Endodermal cell (in vitro differentiated cells): ENCODE measurements at regions not wholly inside any gene's neighbourhood (a gene's known extent, or its start where the extent isn't known, plus 50 kb on each side); places are given as distances from the start of the nearest gene placed in this dataset.

Experiments
- DNase-seq: peaks from one replicate; pipeline ENCODE4 v3.0.0-alpha.2; 2017
- H3K27ac ChIP-seq: 2 replicates; pipeline ENCODE4 v1.5.1; 2013; ENCODE audit warnings: mild to moderate bottlenecking, low read depth, low read length, moderate library complexity
- H3K27me3 ChIP-seq: 2 replicates; pipeline ENCODE4 v1.6.1; 2013; ENCODE audit warnings: mild to moderate bottlenecking, low read length, moderate library complexity; ENCODE audit not compliant: insufficient read depth, control insufficient read depth, poor library complexity, severe bottlenecking
- H3K36me3 ChIP-seq: 2 replicates; pipeline ENCODE4 v1.7.0; 2013; ENCODE audit warnings: mild to moderate bottlenecking, low read length, moderate library complexity; ENCODE audit not compliant: control insufficient read depth, insufficient read depth
- H3K4me1 ChIP-seq: one replicate; pipeline ENCODE4 v1.7.0; 2013; ENCODE audit warnings: low read length; ENCODE audit not compliant: control insufficient read depth, insufficient read depth
- H3K4me3 ChIP-seq: 2 replicates; pipeline ENCODE4 v1.5.1; 2013; ENCODE audit warnings: mild to moderate bottlenecking, low read length, moderate library complexity
- H3K9ac ChIP-seq: 2 replicates; pipeline ENCODE4 v1.6.1; 2013; ENCODE audit warnings: mild to moderate bottlenecking, low read length, moderate library complexity; ENCODE audit not compliant: poor library complexity, severe bottlenecking; ENCODE audit errors: extremely low read depth
- H3K9me3 ChIP-seq: 2 replicates; pipeline ENCODE4 v1.6.1; 2013; ENCODE audit warnings: mild to moderate bottlenecking, low read length, moderate library complexity; ENCODE audit not compliant: control insufficient read depth
- H3K27ac Mint-ChIP-seq: 2 replicates; pipeline ENCODE4 v1.8.0; 2020; ENCODE audit warnings: mixed read lengths
- H3K27me3 Mint-ChIP-seq: 2 replicates; pipeline ENCODE4 v1.8.0; 2021; ENCODE audit warnings: mild to moderate bottlenecking, mixed read lengths; ENCODE audit not compliant: insufficient read depth
- H3K36me3 Mint-ChIP-seq: 2 replicates; pipeline ENCODE4 v1.8.0; 2020; ENCODE audit warnings: low read depth, mixed read lengths
- H3K4me1 Mint-ChIP-seq: 2 replicates; pipeline ENCODE4 v1.8.0; 2020; ENCODE audit warnings: mixed read lengths
- H3K4me3 Mint-ChIP-seq: 2 replicates; pipeline ENCODE4 v1.8.0; 2020; ENCODE audit warnings: mild to moderate bottlenecking, moderate library complexity, mixed read lengths
- H3K9me3 Mint-ChIP-seq: 2 replicates; pipeline ENCODE4 v1.8.0; 2020; ENCODE audit warnings: mild to moderate bottlenecking, mixed read lengths
- CTCF ChIP-seq: fragments of 200-600 bp; sonication (generic); conservative IDR thresholded peaks from 2 replicates; pipeline ENCODE4 v1.5.0; 2021; ENCODE audit warnings: antibody characterized with exemption, mild to moderate bottlenecking
- WGBS, 2 experiments: methylation state at CpG; one replicate each; pipeline versions ENCODE4 v1.1.5 to v1.1.7; 2013; ENCODE audit warnings: missing lambda C conversion rate in 2 of 2, mixed read lengths in 1 of 2; ENCODE audit not compliant: insufficient coverage in 1 of 2, insufficient read length in 1 of 2; 5-methylcytosine and 5-hydroxymethylcytosine counted together

- no peak for TF ChIP-seq CTCF
- H3K4me3 ChIP-seq: no peak overlapping the region
- H3K36me3 ChIP-seq: no peaks in the 10 kb centered on the region
- Mint-ChIP-seq H3K4me3 (no peak overlapping the region), H3K4me1 (peaks cover 34% of the 10 kb centered on the region), H3K27ac (no peak overlapping the region), H3K36me3 (no peaks in the 10 kb centered on the region), H3K9me3 (peaks cover 12% of the 10 kb centered on the region), H3K27me3 (peaks cover 4% of the 10 kb centered on the region)
- no peaks in the 10 kb centered on the region for H3K27me3 ChIP-seq
- DNase-seq: no peak
- 95 to 98% methylated on average over 10 of the region's 10 CpGs for WGBS, 2 experiments
- no peak overlapping the region for H3K27ac ChIP-seq
- H3K9me3 ChIP-seq: peaks cover 12% of the 10 kb centered on the region
- H3K4me1 ChIP-seq: peaks cover 13% of the 10 kb centered on the region
- H3K9ac ChIP-seq: no peak overlapping the region
These were observed 251.2 kb downstream of the ACKR3 start for GRCh38 chr2:236820763-236821344.

GRCh38 chr2:236823041-236823629 lies 253.5 kb downstream of the ACKR3 start:
- peak overlapping the region; percentile 61 for H3K27ac ChIP-seq
- H3K4me3 ChIP-seq: no peak overlapping the region
- H3K36me3 ChIP-seq: no peaks in the 10 kb centered on the region
- Mint-ChIP-seq H3K27ac (peak overlapping the region; percentile 71), H3K27me3 (peaks cover 2% of the 10 kb centered on the region), H3K36me3 (no peaks in the 10 kb centered on the region), H3K4me1 (peaks cover 54% of the 10 kb centered on the region), H3K4me3 (no peak overlapping the region), H3K9me3 (peaks cover 12% of the 10 kb centered on the region)
- no peaks in the 10 kb centered on the region for H3K27me3 ChIP-seq
- TF ChIP-seq CTCF: no peak
- peak; percentile 54 for DNase-seq
- peaks cover 20% of the 10 kb centered on the region for H3K4me1 ChIP-seq
- peak overlapping the region; percentile 66 for H3K9ac ChIP-seq
- peaks cover 12% of the 10 kb centered on the region for H3K9me3 ChIP-seq
- 76 to 78% methylated on average over 15 to 16 of the region's 16 CpGs for WGBS, 2 experiments

GRCh38 chr2:236823963-236824362 lies 254.3 kb downstream of the ACKR3 start:
- H3K36me3 Mint-ChIP-seq: no peaks in the 10 kb centered on the region
- no peak for TF ChIP-seq CTCF
- peaks cover 56% of the 10 kb centered on the region for H3K4me1 Mint-ChIP-seq
- Histone ChIP-seq H3K27ac (no peak overlapping the region), H3K9ac (no peak overlapping the region), H3K4me3 (no peak overlapping the region), H3K36me3 (no peaks in the 10 kb centered on the region), H3K27me3 (no peaks in the 10 kb centered on the region), H3K9me3 (peaks cover 12% of the 10 kb centered on the region), H3K4me1 (peaks cover 25% of the 10 kb centered on the region)
- peaks cover 12% of the 10 kb centered on the region for H3K9me3 Mint-ChIP-seq
- peak overlapping the region; percentile 4 for H3K4me3 Mint-ChIP-seq
- WGBS, 2 experiments: 69% methylated on average over 3 to 4 of the region's 4 CpGs
- peak overlapping the region; percentile 71 for H3K27ac Mint-ChIP-seq
- H3K27me3 Mint-ChIP-seq: no peaks in the 10 kb centered on the region
- no peak for DNase-seq
